Stimulated activated effector memory CD8-positive, alpha-beta T cell treated with anti-CD3 and anti-CD28 coated beads, Interleukin-12 subunit alpha, Interleukin-12 subunit beta, amount 100 ng/mL, for 72 hours (primary cell): ENCODE measurements at regions not wholly inside any gene's neighbourhood (a gene's known extent, or its start where the extent isn't known, plus 50 kb on each side); places are given as distances from the start of the nearest gene placed in this dataset.

ENCODE experiments used
- ATAC-seq: fragments of 150-1000 bp; cut with Tn5 transposase; 2 replicates; pipeline ENCODE4 v1.10.0; 2021
- DNase-seq, 2 donors: peaks; one replicate each; pipeline ENCODE4 v3.0.0; 2021 to 2022; ENCODE audit warnings: low spot score in 2 of 2
- H3K27ac Mint-ChIP-seq: one replicate; pipeline ENCODE4 v1.8.0; 2022; ENCODE audit warnings: mild to moderate bottlenecking, mixed read lengths
- H3K36me3 Mint-ChIP-seq: one replicate; pipeline ENCODE4 v1.8.0; 2022; ENCODE audit warnings: mild to moderate bottlenecking, mixed read lengths
- H3K4me1 Mint-ChIP-seq: one replicate; pipeline ENCODE4 v1.8.0; 2022; ENCODE audit warnings: mixed read lengths
- H3K4me3 Mint-ChIP-seq: one replicate; pipeline ENCODE4 v1.8.0; 2022; ENCODE audit warnings: mild to moderate bottlenecking, mixed read lengths
- H3K9me3 Mint-ChIP-seq: one replicate; pipeline ENCODE4 v1.8.0; 2022; ENCODE audit warnings: mixed read lengths

DNA sequence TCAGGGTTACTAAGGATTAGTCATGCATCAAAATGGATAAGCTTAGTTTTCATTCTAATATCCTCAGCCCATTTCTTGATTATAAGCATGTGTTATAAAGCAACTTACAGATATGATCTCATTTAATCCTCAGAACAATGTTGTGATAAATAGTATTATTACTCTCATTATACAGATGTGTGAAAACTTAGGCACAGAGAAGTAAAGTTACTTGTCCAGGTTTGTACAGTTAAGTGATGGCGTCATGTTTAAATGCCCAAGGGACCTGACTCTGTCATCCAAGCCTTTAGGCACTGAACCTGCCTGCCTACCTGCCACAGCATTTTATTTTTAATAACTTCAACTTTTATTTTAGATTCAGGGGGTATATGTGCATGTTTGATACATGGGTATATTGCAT, 472.9 kb upstream of the SEMA6D start:
- H3K4me1 Mint-ChIP-seq, result no peaks in the 10 kb centered on the region
- H3K4me3 Mint-ChIP-seq, result no peak overlapping the region
- ATAC-seq (no peak), DNase-seq (no peak)
- no peaks in the 10 kb centered on the region for H3K36me3 Mint-ChIP-seq
- peaks cover 8% of the 10 kb centered on the region for H3K9me3 Mint-ChIP-seq
- no peak overlapping the region for H3K27ac Mint-ChIP-seq

DNA sequence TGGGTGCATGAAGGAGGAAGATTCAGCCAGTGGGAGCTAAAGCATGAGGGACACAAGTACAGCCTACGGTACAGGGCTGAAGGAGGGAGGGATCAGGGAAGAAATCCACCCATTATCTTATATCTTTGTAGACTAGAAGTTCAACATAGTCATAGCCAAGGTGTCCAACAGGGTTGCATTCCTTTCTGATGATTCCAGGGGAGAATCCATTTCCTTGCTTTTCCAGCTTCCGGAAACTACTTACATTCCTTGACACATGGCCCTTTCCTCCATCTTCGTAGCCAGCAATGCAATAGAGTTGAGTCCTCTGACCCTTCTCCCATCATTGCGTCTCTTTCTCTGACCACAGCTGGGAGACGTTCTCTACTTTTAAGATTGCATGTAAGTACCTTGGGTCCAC, 471.0 kb upstream of the SEMA6D start:
- Mint-ChIP-seq H3K27ac (no peak overlapping the region), H3K4me1 (no peaks in the 10 kb centered on the region), H3K4me3 (no peak overlapping the region), H3K36me3 (no peaks in the 10 kb centered on the region), H3K9me3 (peaks cover 8% of the 10 kb centered on the region)
- ATAC-seq (no peak), DNase-seq (no peak)

- Mint-ChIP-seq H3K36me3 (no peaks in the 10 kb centered on the region), H3K4me1 (no peaks in the 10 kb centered on the region), H3K27ac (no peak overlapping the region), H3K9me3 (peaks cover 19% of the 10 kb centered on the region), H3K4me3 (no peak overlapping the region)
- no peak for ATAC-seq
- DNase-seq, result no peak
Measured at GRCh38 chr15:47258521-47258920, 458.8 kb upstream of the SEMA6D start.

GRCh38 chr15:47265686-47266085, 451.6 kb upstream of the SEMA6D start:
- H3K4me1 Mint-ChIP-seq, result no peaks in the 10 kb centered on the region
- no peak overlapping the region for H3K27ac Mint-ChIP-seq
- ATAC-seq (no peak), DNase-seq (no peak)
- peaks cover 15% of the 10 kb centered on the region for H3K9me3 Mint-ChIP-seq
- H3K36me3 Mint-ChIP-seq, result no peaks in the 10 kb centered on the region
- H3K4me3 Mint-ChIP-seq, result no peak overlapping the region

- no peak for ATAC-seq
- peaks cover 13% of the 10 kb centered on the region for H3K9me3 Mint-ChIP-seq
Measured at GRCh38 chr15:47266566-47266965, 450.7 kb upstream of the SEMA6D start.

DNA sequence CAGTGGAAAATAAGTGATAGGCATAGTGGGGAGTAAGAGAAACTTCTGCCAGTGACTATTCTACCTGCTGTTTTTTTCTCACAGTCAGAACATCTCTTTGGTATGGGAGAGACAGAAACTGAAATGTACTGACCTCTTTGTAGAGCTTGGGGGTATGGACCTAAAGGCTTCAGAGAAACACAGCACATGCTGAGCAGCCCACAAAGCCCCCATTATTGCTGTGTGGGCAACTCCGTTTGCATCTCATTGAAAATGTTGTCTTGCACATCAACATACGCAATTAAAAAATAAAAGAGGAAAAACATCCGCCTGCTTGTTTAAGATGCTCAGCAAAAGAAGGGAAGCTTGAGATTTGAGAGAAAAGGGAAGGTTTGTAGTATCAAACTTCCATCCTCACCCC, 443.4 kb upstream of the SEMA6D start:
- peaks cover 16% of the 10 kb centered on the region for H3K9me3 Mint-ChIP-seq
- H3K4me1 Mint-ChIP-seq, result no peaks in the 10 kb centered on the region
- DNase-seq, result no peak

More at GRCh38 chr15:47266566-47266965, 450.7 kb upstream of the SEMA6D start:
- no peak for DNase-seq
- Mint-ChIP-seq H3K36me3 (no peaks in the 10 kb centered on the region), H3K4me3 (no peak overlapping the region), H3K27ac (no peak overlapping the region), H3K4me1 (no peaks in the 10 kb centered on the region)

GRCh38 chr15:47283246-47283645, 434.1 kb upstream of the SEMA6D start:
- Mint-ChIP-seq H3K27ac (no peak overlapping the region), H3K4me3 (no peak overlapping the region), H3K4me1 (no peaks in the 10 kb centered on the region), H3K9me3 (peaks cover 10% of the 10 kb centered on the region), H3K36me3 (no peaks in the 10 kb centered on the region)
- no peak for DNase-seq
- no peak for ATAC-seq

More for the DNA sequence above, 443.4 kb upstream of the SEMA6D start:
- no peaks in the 10 kb centered on the region for H3K36me3 Mint-ChIP-seq
- H3K4me3 Mint-ChIP-seq, result no peak overlapping the region
- no peak overlapping the region for H3K27ac Mint-ChIP-seq
- ATAC-seq, result no peak

DNA sequence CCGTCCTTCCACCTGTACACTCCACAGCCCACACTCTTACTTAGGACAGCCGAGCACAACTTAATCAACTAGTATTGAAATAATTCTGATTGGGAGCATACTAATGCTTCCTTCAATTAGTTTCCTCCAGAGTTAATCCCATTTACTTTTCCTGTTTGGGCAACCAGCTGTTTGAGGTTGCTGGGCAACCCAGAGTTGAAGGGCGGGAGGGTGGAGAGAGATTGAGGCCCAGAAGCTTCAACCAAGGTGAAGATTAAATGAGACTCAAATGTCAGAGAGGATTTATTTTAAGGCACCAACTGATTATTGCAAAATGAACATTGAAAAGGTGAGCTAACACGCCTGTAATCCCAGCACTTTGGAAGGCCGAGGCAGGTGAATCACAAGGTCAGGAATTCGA, 428.5 kb upstream of the SEMA6D start:
- no peaks in the 10 kb centered on the region for H3K4me1 Mint-ChIP-seq
- H3K27ac Mint-ChIP-seq, result no peak overlapping the region
- H3K9me3 Mint-ChIP-seq, result peaks cover 10% of the 10 kb centered on the region
- ATAC-seq (no peak), DNase-seq (no peak)
- no peaks in the 10 kb centered on the region for H3K36me3 Mint-ChIP-seq
- no peak overlapping the region for H3K4me3 Mint-ChIP-seq

GRCh38 chr15:47289656-47290055, 427.6 kb upstream of the SEMA6D start:
- ATAC-seq (no peak), DNase-seq (no peak)
- Mint-ChIP-seq H3K9me3 (peaks cover 10% of the 10 kb centered on the region), H3K27ac (no peak overlapping the region), H3K36me3 (no peaks in the 10 kb centered on the region), H3K4me3 (no peak overlapping the region), H3K4me1 (no peaks in the 10 kb centered on the region)

DNA sequence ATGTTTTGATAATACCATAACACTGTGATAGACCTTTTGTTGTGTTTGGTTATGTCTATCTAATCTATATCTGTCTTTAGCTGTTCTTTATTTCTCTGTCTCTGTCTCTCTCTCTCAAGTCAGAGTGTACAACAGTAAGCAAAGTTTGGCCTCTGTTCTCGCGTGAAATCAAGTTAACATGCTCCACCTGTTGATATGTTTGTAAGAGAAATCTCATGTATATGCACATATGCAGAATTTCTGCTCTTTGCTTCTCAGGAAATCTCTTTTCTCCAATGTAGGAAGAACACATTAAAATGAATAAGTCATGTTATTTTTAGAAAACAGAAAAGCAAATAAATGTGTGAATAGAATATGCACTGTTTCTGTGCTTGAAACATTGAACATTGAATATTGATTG, 425.5 kb upstream of the SEMA6D start:
- Mint-ChIP-seq H3K4me3 (no peak overlapping the region), H3K9me3 (peaks cover 10% of the 10 kb centered on the region), H3K4me1 (no peaks in the 10 kb centered on the region), H3K27ac (no peak overlapping the region), H3K36me3 (no peaks in the 10 kb centered on the region)
- ATAC-seq (no peak), DNase-seq (no peak)

DNA sequence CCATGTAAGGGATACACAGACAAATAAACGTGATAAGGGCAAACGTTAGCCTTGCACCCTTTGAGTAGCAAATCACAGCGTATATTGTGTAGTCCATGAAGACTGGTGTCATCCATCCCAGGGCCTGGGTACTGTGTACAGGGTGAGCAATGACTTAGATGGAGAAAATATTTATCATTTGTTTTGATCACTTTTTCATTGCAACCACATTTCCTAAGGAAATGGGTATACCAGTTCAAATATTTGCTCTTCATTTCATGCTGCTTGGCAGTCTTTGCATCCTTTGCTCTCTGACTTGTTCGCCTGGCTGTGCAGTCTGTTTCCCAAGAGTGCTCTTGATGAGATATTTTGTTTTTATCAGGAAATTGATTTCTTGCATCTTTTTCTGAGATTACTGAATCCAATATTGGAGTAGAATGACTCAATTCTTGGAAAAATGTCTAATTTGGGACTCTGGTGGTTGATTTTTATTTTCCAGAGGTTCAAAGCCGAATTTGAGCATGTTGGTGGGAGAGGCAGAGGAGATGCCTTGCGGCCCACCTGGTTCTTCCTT, 424.6 kb upstream of the SEMA6D start:
- Mint-ChIP-seq H3K27ac (no peak overlapping the region), H3K4me3 (no peak overlapping the region), H3K4me1 (no peaks in the 10 kb centered on the region), H3K9me3 (peaks cover 7% of the 10 kb centered on the region), H3K36me3 (no peaks in the 10 kb centered on the region)
- DNase-seq (no peak), ATAC-seq (no peak)

- H3K4me3 Mint-ChIP-seq, result no peak overlapping the region
- no peak for ATAC-seq
- H3K4me1 Mint-ChIP-seq, result no peaks in the 10 kb centered on the region
- no peaks in the 10 kb centered on the region for H3K36me3 Mint-ChIP-seq
- H3K9me3 Mint-ChIP-seq, result peaks cover 10% of the 10 kb centered on the region
- H3K27ac Mint-ChIP-seq, result no peak overlapping the region
- no peak for DNase-seq
Measured at GRCh38 chr15:47293466-47294162, 423.7 kb upstream of the SEMA6D start.

DNA sequence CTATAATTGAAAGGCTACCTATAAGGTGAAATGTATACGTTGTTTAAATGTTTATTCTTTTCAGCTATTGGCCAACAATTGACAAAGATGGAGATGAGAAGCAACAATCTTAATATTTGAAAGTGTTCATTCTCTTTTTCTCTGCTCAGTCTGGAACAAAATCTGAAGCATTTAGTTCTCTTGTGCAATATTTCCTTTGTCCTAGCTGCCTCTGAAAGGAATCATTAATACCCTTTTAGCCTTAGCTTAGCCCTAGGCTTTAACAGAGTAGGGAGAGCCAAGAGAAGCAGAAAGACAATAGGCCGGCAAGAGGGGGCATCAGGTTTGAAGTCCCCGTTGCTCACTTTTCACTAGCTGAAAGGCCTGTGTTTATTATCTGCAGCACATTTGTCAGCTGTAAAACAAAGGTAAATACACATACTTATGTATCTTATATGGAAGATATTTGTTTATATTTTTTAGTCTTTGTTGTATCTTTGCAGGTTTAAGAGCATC, 422.5 kb upstream of the SEMA6D start:
- Mint-ChIP-seq H3K27ac (no peak overlapping the region), H3K4me1 (no peaks in the 10 kb centered on the region), H3K4me3 (no peak overlapping the region), H3K9me3 (peaks cover 13% of the 10 kb centered on the region), H3K36me3 (no peaks in the 10 kb centered on the region)
- ATAC-seq, result no peak
- no peak for DNase-seq

DNA sequence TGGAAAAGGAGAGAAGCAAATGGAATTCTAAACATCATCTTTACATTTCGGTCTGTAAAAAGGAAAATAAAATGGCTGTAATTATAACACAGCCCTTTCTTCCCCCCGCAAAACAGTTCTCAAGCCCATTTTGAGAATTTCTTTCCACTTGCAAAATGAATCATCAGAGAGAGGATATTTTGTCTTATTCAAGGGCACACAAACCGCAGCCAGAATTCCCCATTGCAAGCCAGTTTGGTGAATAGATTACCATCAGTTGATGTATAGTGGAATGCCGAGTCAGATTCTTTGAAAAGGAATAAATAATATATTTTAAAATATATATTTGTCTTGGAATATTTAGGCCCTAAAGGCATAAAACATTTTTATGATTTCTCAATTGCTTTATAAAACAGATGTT, 420.4 kb upstream of the SEMA6D start:
- no peak overlapping the region for H3K27ac Mint-ChIP-seq
- DNase-seq (no peak), ATAC-seq (no peak)
- peaks cover 9% of the 10 kb centered on the region for H3K9me3 Mint-ChIP-seq
- no peaks in the 10 kb centered on the region for H3K36me3 Mint-ChIP-seq
- no peaks in the 10 kb centered on the region for H3K4me1 Mint-ChIP-seq
- no peak overlapping the region for H3K4me3 Mint-ChIP-seq

DNA sequence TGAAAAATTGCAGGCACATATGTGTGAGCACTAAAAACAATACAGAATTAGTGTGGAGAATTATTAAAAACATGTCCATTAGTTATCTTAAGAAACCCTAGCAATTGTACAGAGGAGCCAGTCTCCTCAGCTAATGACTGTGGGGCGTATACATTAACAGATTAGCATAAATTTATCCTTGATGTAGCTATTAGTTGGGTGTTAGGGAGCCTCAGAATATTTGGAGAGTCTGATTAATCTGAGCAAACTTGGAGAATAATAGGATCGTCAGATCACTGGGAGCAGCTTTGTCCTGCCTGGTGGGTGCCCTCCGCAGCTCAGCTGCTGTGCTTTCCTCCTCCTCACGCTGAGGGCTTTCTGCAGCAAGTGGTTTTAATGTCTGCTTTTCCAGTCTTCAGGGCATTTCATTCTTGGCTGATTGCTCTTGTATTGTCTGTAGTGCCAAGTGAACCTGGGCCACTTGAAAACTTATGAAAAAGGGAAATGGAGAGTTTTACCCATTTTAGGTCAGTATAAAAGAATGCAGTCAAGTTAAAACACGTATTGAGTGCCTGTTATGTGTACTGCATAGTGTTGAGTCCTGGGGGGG, 417.4 kb upstream of the SEMA6D start:
- Mint-ChIP-seq H3K27ac (no peak overlapping the region), H3K9me3 (peaks cover 15% of the 10 kb centered on the region), H3K36me3 (no peaks in the 10 kb centered on the region), H3K4me3 (no peak overlapping the region), H3K4me1 (no peaks in the 10 kb centered on the region)
- no peak for ATAC-seq
- no peak for DNase-seq

GRCh38 chr15:47300596-47300995, 416.7 kb upstream of the SEMA6D start:
- no peak overlapping the region for H3K4me3 Mint-ChIP-seq
- H3K36me3 Mint-ChIP-seq, result no peaks in the 10 kb centered on the region
- no peaks in the 10 kb centered on the region for H3K4me1 Mint-ChIP-seq
- DNase-seq (no peak), ATAC-seq (no peak)
- H3K27ac Mint-ChIP-seq, result no peak overlapping the region
- H3K9me3 Mint-ChIP-seq, result peaks cover 15% of the 10 kb centered on the region
